Muscle of leg (tissue), 3 donors: ENCODE measurements at regions not wholly inside any gene's neighbourhood (a gene's known extent, or its start where the extent isn't known, plus 50 kb on each side); places are given as distances from the start of the nearest gene placed in this dataset.

Source experiments
- DNase-seq: peaks from one replicate; pipeline ENCODE4 v3.0.0; 2013
- H3K27ac ChIP-seq: one replicate; pipeline ENCODE4 v1.5.1; 2013; ENCODE audit warnings: mild to moderate bottlenecking, low read length, control low read depth
- H3K27me3 ChIP-seq: one replicate; pipeline ENCODE4 v1.6.1; 2013; ENCODE audit warnings: low read length; ENCODE audit not compliant: control insufficient read depth, insufficient read depth
- H3K36me3 ChIP-seq: one replicate; pipeline ENCODE4 v1.6.1; 2013; ENCODE audit warnings: low read length; ENCODE audit not compliant: control insufficient read depth, insufficient read depth
- H3K4me1 ChIP-seq: one replicate; pipeline ENCODE4 v1.6.1; 2013; ENCODE audit warnings: low read length; ENCODE audit not compliant: control insufficient read depth, insufficient read depth
- H3K4me3 ChIP-seq: one replicate; pipeline ENCODE4 v1.5.1; 2013; ENCODE audit warnings: low read length, control low read depth
- H3K9me3 ChIP-seq: replicated peaks from 2 replicates; pipeline ENCODE4 v1.6.1; 2013; ENCODE audit warnings: low read depth, low read length; ENCODE audit not compliant: control insufficient read depth
- WGBS: methylation state at CpG from one replicate; pipeline ENCODE4 v1.1.5; 2013; ENCODE audit warnings: missing lambda C conversion rate; ENCODE audit not compliant: insufficient coverage; 5-methylcytosine and 5-hydroxymethylcytosine counted together

DNA sequence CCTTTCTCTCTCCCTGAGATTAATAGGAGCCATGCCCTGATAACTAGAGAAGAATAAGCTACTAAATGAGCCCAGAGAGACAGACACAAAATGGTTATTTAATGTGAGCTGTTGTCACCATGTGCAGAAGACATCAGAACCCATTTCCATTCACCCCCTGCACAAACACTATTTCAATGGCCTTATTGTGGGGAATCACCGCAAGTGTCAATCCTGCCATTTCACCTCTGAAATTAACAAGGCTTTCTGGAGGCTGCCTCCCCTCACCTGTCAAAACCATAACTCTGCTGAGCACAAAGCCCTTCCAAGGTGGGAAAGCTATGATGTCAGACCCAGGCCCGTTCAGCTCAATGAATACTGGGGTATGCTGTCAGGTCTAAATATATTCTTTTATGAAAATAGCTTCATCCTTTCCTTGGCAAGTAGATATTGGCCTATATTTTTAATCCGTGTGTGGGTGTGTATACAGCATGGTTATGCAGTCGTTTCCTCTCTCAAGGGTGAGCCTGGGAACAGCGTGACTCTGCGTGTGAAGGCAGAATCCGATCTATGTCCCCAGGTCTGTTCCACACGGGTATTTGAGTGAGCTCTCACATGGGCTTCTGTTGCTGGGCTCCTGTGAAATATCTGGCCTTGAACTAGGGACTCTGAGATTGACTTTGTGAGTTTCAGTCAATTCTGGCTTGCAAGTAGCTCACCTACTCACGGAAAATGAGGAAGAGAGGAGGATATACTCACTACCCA, 266.3 kb downstream of the FBXW7 start:
- no peaks in the 10 kb centered on the region for H3K36me3 ChIP-seq
- no peak for DNase-seq
- 53% methylated on average over 3 of the region's 9 CpGs for WGBS
- H3K9me3 ChIP-seq, result no peaks in the 10 kb centered on the region
- no peak overlapping the region for H3K4me3 ChIP-seq
- no peak overlapping the region for H3K27ac ChIP-seq
- H3K27me3 ChIP-seq, result no peaks in the 10 kb centered on the region
- H3K4me1 ChIP-seq, result peaks cover 2% of the 10 kb centered on the region

DNA sequence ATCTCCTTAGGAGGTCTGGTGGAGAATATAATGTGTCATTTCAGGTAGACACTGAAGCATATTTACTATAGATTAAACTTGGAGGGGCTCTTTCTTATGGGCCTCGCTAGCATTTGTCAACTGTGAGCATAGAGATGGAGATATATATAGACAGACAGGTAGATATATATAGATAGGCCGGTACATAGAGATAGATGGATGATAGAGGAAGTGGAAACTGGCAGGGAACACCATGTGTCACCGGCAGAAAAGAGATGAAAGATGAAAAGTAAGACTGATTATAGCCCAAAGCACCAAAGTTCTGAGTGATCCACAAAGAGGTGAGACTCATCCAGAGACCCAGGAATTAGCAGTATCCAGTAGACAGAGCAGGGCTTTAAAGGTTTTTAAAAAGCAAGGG, 268.1 kb downstream of the FBXW7 start:
- H3K4me1 ChIP-seq, result peaks cover 2% of the 10 kb centered on the region
- H3K36me3 ChIP-seq, result no peaks in the 10 kb centered on the region
- H3K27me3 ChIP-seq, result no peaks in the 10 kb centered on the region
- no peak overlapping the region for H3K4me3 ChIP-seq
- no peaks in the 10 kb centered on the region for H3K9me3 ChIP-seq
- 83% methylated on average over 3 of the region's 3 CpGs for whole genome bisulfite sequencing
- no peak overlapping the region for H3K27ac ChIP-seq
- DNase-seq, result no peak

DNA sequence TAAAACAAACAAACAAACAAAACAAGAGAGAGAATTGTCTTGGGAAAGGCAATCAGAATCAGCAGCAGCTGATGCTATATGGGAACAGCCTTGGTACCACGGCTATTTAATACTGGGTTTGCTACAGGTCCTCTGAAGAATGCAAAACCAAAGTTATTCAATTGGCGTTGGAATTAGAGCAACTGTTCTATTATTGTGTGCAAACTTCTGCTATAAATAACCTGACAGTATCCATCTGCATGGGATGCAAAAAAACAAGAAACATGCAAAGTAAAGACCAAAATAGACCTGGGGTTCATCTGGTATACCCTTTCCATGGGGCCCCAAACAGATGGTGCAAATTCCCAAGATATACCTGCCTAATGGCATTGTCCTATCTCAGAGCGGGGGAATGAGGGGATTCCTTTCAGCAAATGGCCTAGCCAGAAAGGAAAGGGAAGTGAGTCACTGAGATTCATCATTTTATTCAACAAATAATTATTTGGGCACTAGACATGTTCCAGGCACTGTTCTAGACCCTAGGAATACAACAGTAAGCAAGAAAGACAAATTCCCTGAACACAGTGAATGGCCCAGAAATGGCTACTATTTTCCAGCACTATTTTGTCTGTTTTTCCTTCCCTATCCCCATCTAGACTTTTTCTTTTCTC, 268.9 kb downstream of the FBXW7 start:
- DNase-seq, result no peak
- Histone ChIP-seq H3K4me3 (no peak overlapping the region), H3K36me3 (no peaks in the 10 kb centered on the region), H3K9me3 (no peaks in the 10 kb centered on the region), H3K27ac (no peak overlapping the region), H3K4me1 (peaks cover 2% of the 10 kb centered on the region), H3K27me3 (no peaks in the 10 kb centered on the region)
- 83% methylated on average over 1 of the region's 3 CpGs for WGBS

DNA sequence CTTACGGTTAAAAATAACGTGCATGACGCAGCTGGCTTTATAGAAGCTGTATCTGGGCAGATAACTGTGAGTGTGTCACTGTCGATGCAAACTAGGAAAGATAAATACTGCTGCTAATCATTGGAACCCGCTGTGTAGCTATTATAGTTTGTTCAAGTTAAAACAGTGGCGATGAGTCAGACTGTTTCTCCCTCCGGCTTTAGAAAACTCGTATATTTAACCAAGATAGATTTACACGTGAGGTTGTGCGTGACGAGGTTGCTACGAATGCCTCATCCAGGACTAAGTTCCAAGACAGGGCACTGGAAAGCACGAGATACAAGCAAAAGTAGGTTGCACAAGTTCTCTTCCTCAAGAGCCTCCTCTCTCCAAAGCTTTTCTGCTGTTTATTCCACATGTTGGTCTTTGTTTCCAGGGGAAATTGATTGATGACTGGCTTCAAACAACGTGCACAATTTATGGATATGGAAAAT, 270.7 kb downstream of the FBXW7 start:
- peaks cover 2% of the 10 kb centered on the region for H3K4me1 ChIP-seq
- H3K9me3 ChIP-seq, result peaks cover 2% of the 10 kb centered on the region
- no peak overlapping the region for H3K27ac ChIP-seq
- H3K4me3 ChIP-seq, result no peak overlapping the region
- 80% methylated on average over 9 of the region's 14 CpGs for whole genome bisulfite sequencing
- no peak for DNase-seq
- H3K36me3 ChIP-seq, result no peaks in the 10 kb centered on the region
- H3K27me3 ChIP-seq, result no peaks in the 10 kb centered on the region

DNA sequence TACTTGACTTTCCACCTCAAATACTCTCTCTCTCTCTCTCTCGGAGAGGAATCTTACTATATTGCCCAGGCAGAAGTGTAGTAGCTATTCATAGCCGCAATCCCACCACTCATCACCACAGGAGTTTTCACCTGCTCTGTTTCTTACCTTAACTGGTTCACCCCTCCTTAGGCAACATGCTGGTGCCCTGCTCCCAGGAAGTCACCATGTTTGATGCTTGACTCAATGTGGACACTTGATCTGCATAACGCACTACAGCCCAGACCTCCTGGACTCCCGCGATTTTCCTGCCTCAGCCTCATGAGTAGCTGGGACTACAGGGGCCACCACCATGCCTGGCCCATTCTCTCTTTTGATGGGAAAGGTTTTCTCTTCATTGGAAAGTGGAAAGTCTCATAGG, 271.8 kb downstream of the FBXW7 start:
- no peak for DNase-seq
- Histone ChIP-seq H3K4me1 (no peaks in the 10 kb centered on the region), H3K9me3 (peaks cover 2% of the 10 kb centered on the region), H3K36me3 (no peaks in the 10 kb centered on the region), H3K27me3 (no peaks in the 10 kb centered on the region), H3K4me3 (no peak overlapping the region), H3K27ac (no peak overlapping the region)
- 100% methylated on average over 1 of the region's 5 CpGs for WGBS

DNA sequence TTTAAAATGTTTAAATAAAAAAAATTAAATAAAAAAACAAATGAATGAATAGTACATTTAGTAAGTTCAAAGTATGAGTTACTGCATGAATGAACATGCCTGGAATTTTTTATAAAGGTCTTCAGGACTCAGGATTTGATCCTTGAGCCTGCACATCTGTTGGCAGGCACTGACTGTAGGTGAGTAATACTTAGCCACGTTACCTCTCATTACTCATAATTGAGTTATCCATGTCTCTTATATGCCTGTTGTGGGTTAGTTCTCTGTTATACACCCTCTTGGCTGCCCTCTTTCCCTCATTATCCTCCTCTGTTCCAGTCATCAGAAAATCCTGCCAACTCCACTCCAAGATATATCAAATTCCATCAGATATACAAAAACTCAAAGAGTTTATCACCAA, 276.0 kb downstream of the FBXW7 start:
- no peaks in the 10 kb centered on the region for H3K36me3 ChIP-seq
- H3K4me3 ChIP-seq, result no peak overlapping the region
- no peak for DNase-seq
- H3K4me1 ChIP-seq, result peaks cover 5% of the 10 kb centered on the region
- H3K27me3 ChIP-seq, result no peaks in the 10 kb centered on the region
- no CpG with 5 or more reads among the region's 1 CpG for WGBS
- no peak overlapping the region for H3K27ac ChIP-seq
- peaks cover 2% of the 10 kb centered on the region for H3K9me3 ChIP-seq

DNA sequence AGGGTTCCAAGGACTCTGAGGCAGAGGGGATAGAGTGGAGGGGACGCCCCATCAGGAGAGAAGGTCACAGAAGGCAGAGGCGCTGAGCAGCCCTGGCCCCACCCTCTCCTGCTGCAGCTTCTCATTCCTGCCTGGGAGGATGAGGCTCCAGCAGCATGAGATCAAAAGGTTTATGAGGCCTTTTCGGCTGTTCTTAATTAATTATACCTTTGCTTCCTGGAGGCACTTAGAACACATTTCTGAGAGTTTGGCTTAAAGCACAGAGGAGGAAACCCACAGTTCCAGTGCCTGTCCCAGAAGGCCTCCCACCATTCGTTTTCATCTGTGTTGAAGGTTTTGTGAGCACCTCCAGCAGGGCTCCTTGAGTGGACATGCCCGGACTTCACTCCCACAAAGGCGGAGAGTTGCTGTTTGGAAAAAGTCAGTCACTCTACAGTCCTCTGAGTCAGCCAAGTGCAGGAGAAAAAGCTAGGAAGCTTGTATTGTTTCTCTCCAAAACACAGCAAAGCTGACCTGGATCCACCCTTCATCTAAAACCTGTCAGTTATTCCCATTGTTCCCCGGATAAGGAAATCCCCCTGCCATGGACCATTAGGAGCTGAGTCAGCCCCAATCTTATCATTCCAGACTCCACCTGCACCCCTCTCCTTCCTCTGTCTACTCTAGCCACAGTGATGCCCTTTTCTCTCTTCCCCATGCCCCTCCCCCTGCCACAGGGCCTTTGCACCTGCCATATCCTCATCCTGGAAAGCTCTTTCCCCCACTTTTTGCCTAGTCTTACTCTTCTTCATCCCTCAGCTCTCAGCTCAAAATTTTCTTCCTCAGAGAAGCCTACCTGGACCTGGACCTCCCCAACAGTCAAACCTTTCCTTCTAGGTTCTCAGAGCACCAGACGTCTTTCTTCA, 276.8 kb downstream of the FBXW7 start:
- Histone ChIP-seq H3K4me3 (no peak overlapping the region), H3K36me3 (no peaks in the 10 kb centered on the region), H3K27ac (no peak overlapping the region), H3K4me1 (peaks cover 5% of the 10 kb centered on the region), H3K27me3 (no peaks in the 10 kb centered on the region), H3K9me3 (peaks cover 2% of the 10 kb centered on the region)
- no peak for DNase-seq
- 73% methylated on average over 1 of the region's 8 CpGs for WGBS

DNA sequence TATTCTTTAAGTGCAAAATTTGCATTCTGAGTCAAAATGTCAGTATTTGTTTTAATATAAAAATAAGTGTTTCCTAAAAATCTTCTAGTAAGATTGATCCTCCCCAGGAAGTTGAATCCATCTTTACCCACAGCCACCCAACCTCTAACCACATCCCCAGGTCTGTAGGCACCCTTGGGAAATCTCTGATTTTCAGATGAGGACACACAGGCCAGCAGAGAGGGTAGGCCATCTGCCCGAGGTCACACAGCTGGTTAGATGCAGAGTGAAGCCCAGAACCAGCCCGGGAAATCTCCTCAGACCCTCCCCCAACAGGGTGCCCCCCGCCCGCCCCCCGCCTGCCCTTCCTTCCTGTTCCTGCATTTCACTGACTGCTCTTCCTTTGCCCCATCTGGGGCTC, 277.5 kb downstream of the FBXW7 start:
- H3K4me3 ChIP-seq, result no peak overlapping the region
- WGBS, result 40% methylated on average over 1 of the region's 5 CpGs
- H3K4me1 ChIP-seq, result peaks cover 5% of the 10 kb centered on the region
- DNase-seq, result no peak
- H3K27ac ChIP-seq, result no peak overlapping the region
- no peaks in the 10 kb centered on the region for H3K27me3 ChIP-seq
- peaks cover 2% of the 10 kb centered on the region for H3K9me3 ChIP-seq
- no peaks in the 10 kb centered on the region for H3K36me3 ChIP-seq

DNA sequence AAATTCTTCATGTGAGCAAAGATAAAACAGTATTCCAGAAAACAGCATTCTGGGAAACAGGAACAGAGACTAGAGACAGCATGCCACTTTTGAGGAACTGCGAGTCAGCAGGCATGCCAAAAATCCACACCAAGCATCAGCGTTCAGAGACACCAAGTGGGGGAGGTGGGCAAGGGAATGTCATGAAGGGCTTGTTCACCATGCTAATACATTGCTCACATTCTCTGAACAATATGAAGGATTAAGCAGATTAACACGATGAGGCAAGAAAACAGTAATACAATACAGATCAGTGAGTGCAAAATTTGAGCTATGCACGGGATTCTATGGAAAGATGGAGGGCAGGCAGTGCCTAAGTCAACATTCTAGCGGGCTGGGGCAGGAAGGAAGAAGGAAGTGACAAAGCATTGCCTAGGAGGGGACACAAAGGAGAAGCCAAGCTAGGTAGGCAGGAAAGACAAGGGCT, 278.3 kb downstream of the FBXW7 start:
- Histone ChIP-seq H3K9me3 (peaks cover 2% of the 10 kb centered on the region), H3K27ac (no peak overlapping the region), H3K4me3 (no peak overlapping the region), H3K27me3 (no peaks in the 10 kb centered on the region), H3K4me1 (peaks cover 5% of the 10 kb centered on the region), H3K36me3 (no peaks in the 10 kb centered on the region)
- peak; percentile 16 for DNase-seq
- WGBS, result 57% methylated on average over 3 of the region's 5 CpGs

DNA sequence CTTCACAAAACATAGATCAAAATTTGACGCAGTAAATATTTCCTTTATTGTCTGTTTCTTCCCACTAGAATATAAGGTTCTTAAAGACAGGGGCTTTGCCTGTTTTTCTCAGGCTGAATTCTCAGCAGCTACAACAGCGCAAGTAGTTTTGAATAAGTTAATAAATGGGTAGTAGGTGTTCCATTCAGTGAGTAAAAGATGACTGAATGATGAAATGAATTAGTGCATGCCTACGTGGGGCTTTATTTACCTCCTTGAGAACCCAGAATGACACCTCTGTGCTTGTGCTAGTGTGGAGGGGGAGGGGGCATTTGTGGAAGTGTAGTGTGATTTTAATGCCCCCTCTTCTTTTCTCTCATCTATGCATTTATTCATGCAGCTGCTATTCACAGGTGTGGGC, 278.9 kb downstream of the FBXW7 start:
- peaks cover 5% of the 10 kb centered on the region for H3K4me1 ChIP-seq
- WGBS, result 100% methylated on average over 1 of the region's 3 CpGs
- H3K27me3 ChIP-seq, result no peaks in the 10 kb centered on the region
- no peak overlapping the region for H3K4me3 ChIP-seq
- no peak overlapping the region for H3K27ac ChIP-seq
- H3K9me3 ChIP-seq, result peaks cover 2% of the 10 kb centered on the region
- H3K36me3 ChIP-seq, result no peaks in the 10 kb centered on the region
- no peak for DNase-seq
